ENCODE measurements at regions not wholly inside any gene's neighbourhood (a gene's known extent, or its start where the extent isn't known, plus 50 kb on each side); places are given as distances from the start of the nearest gene placed in this dataset.

- Histone ChIP-seq H3K9me3 (no peaks in the 10 kb centered on the region), H3K4me1 (no peaks in the 10 kb centered on the region), H3K36me3 (no peaks in the 10 kb centered on the region), H3K4me3 (ENCODE audit: low read depth, low read length) (no peak overlapping the region), H3K27me3 (no peaks in the 10 kb centered on the region)
- no peak for DNase-seq
- no peak for TF ChIP-seq CTCF (IDR thresholded peaks at IDR 0.05; ENCODE audit: low read depth, low read length)
Observed at GRCh38 chr1:57824535-57824934, 400.7 kb upstream of the DAB1 start.

GRCh38 chr1:57820356-57821095, 396.7 kb upstream of the DAB1 start:
- no peak for TF ChIP-seq CTCF (IDR thresholded peaks at IDR 0.05; ENCODE audit: low read depth, low read length)
- Histone ChIP-seq H3K4me1 (no peaks in the 10 kb centered on the region), H3K36me3 (no peaks in the 10 kb centered on the region), H3K4me3 (ENCODE audit: low read depth, low read length) (no peak overlapping the region), H3K9me3 (no peaks in the 10 kb centered on the region), H3K27me3 (no peaks in the 10 kb centered on the region)
- DNase-seq = no peak

GRCh38 chr1:57819893-57820292, 396.0 kb upstream of the DAB1 start:
- TF ChIP-seq CTCF (IDR thresholded peaks at IDR 0.05; ENCODE audit: low read depth, low read length) = no peak
- Histone ChIP-seq H3K27me3 (no peaks in the 10 kb centered on the region), H3K4me1 (no peaks in the 10 kb centered on the region), H3K4me3 (ENCODE audit: low read depth, low read length) (no peak overlapping the region), H3K9me3 (no peaks in the 10 kb centered on the region), H3K36me3 (no peaks in the 10 kb centered on the region)
- DNase-seq = no peak

- no peak for TF ChIP-seq CTCF (IDR thresholded peaks at IDR 0.05; ENCODE audit: low read depth, low read length)
- DNase-seq = no peak
- Histone ChIP-seq H3K9me3 (no peaks in the 10 kb centered on the region), H3K27me3 (no peaks in the 10 kb centered on the region), H3K4me1 (no peaks in the 10 kb centered on the region), H3K4me3 (ENCODE audit: low read depth, low read length) (no peak overlapping the region), H3K36me3 (no peaks in the 10 kb centered on the region)
Observed at GRCh38 chr1:57803586-57803985, 379.7 kb upstream of the DAB1 start.

- Histone ChIP-seq H3K4me1 (no peaks in the 10 kb centered on the region), H3K4me3 (ENCODE audit: low read depth, low read length) (no peak overlapping the region), H3K27me3 (no peaks in the 10 kb centered on the region), H3K36me3 (no peaks in the 10 kb centered on the region), H3K9me3 (no peaks in the 10 kb centered on the region)
- TF ChIP-seq CTCF (IDR thresholded peaks at IDR 0.05; ENCODE audit: low read depth, low read length) = no peak
- no peak for DNase-seq
Observed at GRCh38 chr1:57800376-57800775, 376.5 kb upstream of the DAB1 start.

- no peak for DNase-seq
- no peaks in the 10 kb centered on the region for H3K27me3 ChIP-seq
- no peak for TF ChIP-seq CTCF (IDR thresholded peaks at IDR 0.05; ENCODE audit: low read depth, low read length)
Observed at GRCh38 chr1:57799490-57800115, 375.7 kb upstream of the DAB1 start.

More at GRCh38 chr1:57799490-57800115, 375.7 kb upstream of the DAB1 start:
- H3K36me3 ChIP-seq = no peaks in the 10 kb centered on the region
- H3K9me3 ChIP-seq = no peaks in the 10 kb centered on the region
- H3K4me3 ChIP-seq (ENCODE audit: low read depth, low read length) = no peak overlapping the region
- no peaks in the 10 kb centered on the region for H3K4me1 ChIP-seq
